C4-2B (cell line): ENCODE measurements at regions not wholly inside any gene's neighbourhood (a gene's known extent, or its start where the extent isn't known, plus 50 kb on each side); places are given as distances from the start of the nearest gene placed in this dataset.
"Not testable (repeated sequence)": the region's sequence is repeated elsewhere in the genome, so short reads cannot be mapped to it uniquely, and the experiment has no call there.

Experiments used
- H3K27ac ChIP-seq: fragments of 450-650 bp; 2 replicates; pipeline ENCODE4 v1.5.1; 2017
- CTCF ChIP-seq: fragments of 450-650 bp; conservative IDR thresholded peaks from 2 replicates; pipeline ENCODE4 v1.5.1; 2017; ENCODE audit warnings: mild to moderate bottlenecking
- ZFX ChIP-seq: fragments of 450-650 bp; IDR thresholded peaks from 2 replicates; pipeline ENCODE4 v1.6.1; 2017

- TF ChIP-seq CTCF (no peak), ZFX (no peak)
- no peak overlapping the region for H3K27ac ChIP-seq
Measured at GRCh38 chr20:26279238-26279637, 582.6 kb upstream of the ZNF337 start.

- no peak for TF ChIP-seq CTCF
- no peak for TF ChIP-seq ZFX
- no peak overlapping the region for H3K27ac ChIP-seq
Measured at GRCh38 chr20:26277339-26277738, 580.7 kb upstream of the ZNF337 start.

- H3K27ac ChIP-seq = no peak overlapping the region
- TF ChIP-seq ZFX (no peak), CTCF (no peak)
Measured at GRCh38 chr20:26276554-26277210, 580.0 kb upstream of the ZNF337 start.

- not testable (repeated sequence) for H3K27ac ChIP-seq
Measured at GRCh38 chr20:26268762-26269161, 572.1 kb upstream of the ZNF337 start.

GRCh38 chr20:26260925-26261324, 564.3 kb upstream of the ZNF337 start:
- not testable (repeated sequence) for H3K27ac ChIP-seq

GRCh38 chr20:26252311-26252975, 555.8 kb upstream of the ZNF337 start:
- H3K27ac ChIP-seq = not testable (repeated sequence)

GRCh38 chr20:26251376-26251775, 554.7 kb upstream of the ZNF337 start:
- not testable (repeated sequence) for H3K27ac ChIP-seq

GRCh38 chr20:26250249-26251114, 553.8 kb upstream of the ZNF337 start:
- H3K27ac ChIP-seq = not testable (repeated sequence)

GRCh38 chr20:26243731-26244130, 547.1 kb upstream of the ZNF337 start:
- TF ChIP-seq CTCF = no peak
- no peak for TF ChIP-seq ZFX
- no peak overlapping the region for H3K27ac ChIP-seq

GRCh38 chr20:26220609-26221008, 524.0 kb upstream of the ZNF337 start:
- H3K27ac ChIP-seq = not testable (repeated sequence)

- H3K27ac ChIP-seq = not testable (repeated sequence)
Measured at GRCh38 chr20:26219546-26219945, 522.9 kb upstream of the ZNF337 start.
